ENCODE measurements at regions not wholly inside any gene's neighbourhood (a gene's known extent, or its start where the extent isn't known, plus 50 kb on each side); places are given as distances from the start of the nearest gene placed in this dataset.

DNA sequence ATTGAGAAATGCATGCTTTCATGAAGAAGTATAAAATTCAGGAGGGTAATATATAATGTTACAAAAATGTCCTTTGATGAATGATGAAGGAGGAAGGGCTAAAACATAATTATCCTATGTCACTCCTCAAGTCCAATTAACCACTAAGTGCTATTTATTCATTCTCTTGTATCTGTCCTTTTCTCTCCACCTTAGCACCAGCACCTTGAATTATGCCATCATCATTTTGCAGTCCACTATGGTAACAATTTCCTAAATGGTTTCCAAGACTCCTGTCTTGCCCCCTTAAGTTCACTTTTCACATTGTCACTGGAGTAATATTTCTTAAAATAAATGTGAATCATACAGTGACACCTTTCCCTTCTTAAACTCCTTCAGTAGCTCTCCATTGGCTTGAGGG is 756.3 kb downstream of the STPG2 start:
- Histone ChIP-seq H3K4me3 (no peak overlapping the region), H3K4me1 (no peaks in the 10 kb centered on the region), H3K36me3 (no peaks in the 10 kb centered on the region), H3K27ac (no peak overlapping the region), H3K27me3 (no peaks in the 10 kb centered on the region), H3K9me3 (no peaks in the 10 kb centered on the region)
- intact Hi-C loops (cut with DNase I; ENCODE audit: low total_unique reads): no loop called here
- TF ChIP-seq EP300 (IDR thresholded peaks at IDR 0.05; ENCODE audit: low read depth) (no peak), CTCF (IDR thresholded peaks at IDR 0.05) (no peak), POLR2AphosphoS5 (IDR thresholded peaks at IDR 0.05) (no peak), POLR2A (IDR thresholded peaks at IDR 0.05) (no peak)
- no peak for DNase-seq
- in situ Hi-C loops (cut with MboI; ENCODE audit: low pct_ligation_motif_present in 1 of 4, low pct_unique_long_range_greater_than_20kb in 1 of 4, low sequenced_read_pairs in 3 of 4): no loop called here

GRCh38 chr4:97394653-97395052 is 748.6 kb downstream of the STPG2 start:
- H3K9me3 ChIP-seq: no peaks in the 10 kb centered on the region
- no peaks in the 10 kb centered on the region for H3K27me3 ChIP-seq
- no peak for DNase-seq
- no peak overlapping the region for H3K27ac ChIP-seq
- in situ Hi-C loops (cut with MboI; ENCODE audit: low pct_ligation_motif_present in 1 of 4, low pct_unique_long_range_greater_than_20kb in 1 of 4, low sequenced_read_pairs in 3 of 4) (no loop called here), intact Hi-C loops (cut with DNase I; ENCODE audit: low total_unique reads) (no loop called here)
- no peaks in the 10 kb centered on the region for H3K36me3 ChIP-seq
- no peak overlapping the region for H3K4me3 ChIP-seq
- WGBS, 2 donors (ENCODE audit: low coverage in 1 of 2): 49 to 70% methylated on average over 1 of the region's 1 CpG
- TF ChIP-seq EP300 (IDR thresholded peaks at IDR 0.05; ENCODE audit: low read depth): no peak
- TF ChIP-seq POLR2A (IDR thresholded peaks at IDR 0.05): no peak
- no peak for TF ChIP-seq CTCF (IDR thresholded peaks at IDR 0.05)
- no peak for TF ChIP-seq POLR2AphosphoS5 (IDR thresholded peaks at IDR 0.05)
- no peaks in the 10 kb centered on the region for H3K4me1 ChIP-seq

DNA sequence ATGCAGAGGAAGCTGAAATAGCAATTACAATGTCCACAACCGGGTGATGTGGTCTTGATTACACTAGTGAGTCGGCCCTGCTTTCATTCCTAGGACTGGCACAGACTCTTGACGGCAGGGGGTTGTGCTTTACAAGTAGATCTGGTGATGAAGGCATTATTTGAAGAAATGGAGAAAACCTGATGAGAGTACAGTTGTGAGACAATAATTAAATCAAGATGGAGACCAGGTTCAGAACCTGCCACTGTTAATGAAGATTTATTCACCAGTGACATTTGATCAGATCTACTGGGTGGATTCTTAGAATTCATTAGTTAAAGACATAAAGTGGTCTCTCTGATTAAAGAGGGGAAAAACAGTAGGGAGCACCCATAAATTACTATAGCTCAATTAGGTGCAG is 747.2 kb downstream of the STPG2 start:
- no peak for DNase-seq
- Histone ChIP-seq H3K4me1 (no peaks in the 10 kb centered on the region), H3K27me3 (no peaks in the 10 kb centered on the region), H3K36me3 (no peaks in the 10 kb centered on the region), H3K9me3 (no peaks in the 10 kb centered on the region), H3K4me3 (no peak overlapping the region), H3K27ac (no peak overlapping the region)
- no peak for TF ChIP-seq POLR2AphosphoS5 (IDR thresholded peaks at IDR 0.05)
- intact Hi-C loops (cut with DNase I; ENCODE audit: low total_unique reads): no loop called here
- 40 to 56% methylated on average over 2 to 3 of the region's 3 CpGs for WGBS, 2 donors (ENCODE audit: low coverage in 1 of 2)
- in situ Hi-C loops (cut with MboI; ENCODE audit: low pct_ligation_motif_present in 1 of 4, low pct_unique_long_range_greater_than_20kb in 1 of 4, low sequenced_read_pairs in 3 of 4): no loop called here

DNA sequence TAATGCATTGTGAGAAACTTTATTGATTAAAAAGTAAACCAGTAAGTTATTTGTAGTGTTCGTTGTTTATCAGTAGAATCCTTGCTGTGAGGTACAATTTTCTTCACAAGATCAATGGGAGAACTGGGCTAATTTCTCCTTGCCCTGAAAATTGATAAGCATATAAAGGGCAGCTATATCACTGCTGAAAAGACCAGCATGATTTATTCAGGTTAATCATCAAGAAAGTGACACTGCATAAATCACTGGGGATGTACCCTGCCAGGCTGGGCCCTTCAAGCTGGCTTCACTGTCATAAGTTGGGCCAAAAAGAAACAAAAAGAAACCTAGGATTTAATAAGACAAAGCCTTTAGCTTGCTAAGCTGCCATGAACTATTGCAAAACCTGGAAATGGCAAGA is 746.7 kb downstream of the STPG2 start:
- in situ Hi-C loops (cut with MboI; ENCODE audit: low pct_ligation_motif_present in 1 of 4, low pct_unique_long_range_greater_than_20kb in 1 of 4, low sequenced_read_pairs in 3 of 4): no loop called here
- Histone ChIP-seq H3K27me3 (no peaks in the 10 kb centered on the region), H3K4me3 (no peak overlapping the region), H3K27ac (no peak overlapping the region), H3K36me3 (no peaks in the 10 kb centered on the region), H3K4me1 (no peaks in the 10 kb centered on the region), H3K9me3 (no peaks in the 10 kb centered on the region)
- intact Hi-C loops (cut with DNase I; ENCODE audit: low total_unique reads): no loop called here
- TF ChIP-seq POLR2AphosphoS5 (IDR thresholded peaks at IDR 0.05) (no peak), CTCF (IDR thresholded peaks at IDR 0.05) (no peak), POLR2A (IDR thresholded peaks at IDR 0.05) (no peak), EP300 (IDR thresholded peaks at IDR 0.05; ENCODE audit: low read depth) (no peak)
- WGBS, 2 donors (ENCODE audit: low coverage in 1 of 2): 71 to 100% methylated on average over 1 of the region's 1 CpG
- DNase-seq: no peak

GRCh38 chr4:97404876-97405523 is 738.3 kb downstream of the STPG2 start:
- H3K4me1 ChIP-seq: no peaks in the 10 kb centered on the region
- no peak overlapping the region for H3K4me3 ChIP-seq
- no peaks in the 10 kb centered on the region for H3K9me3 ChIP-seq
- DNase-seq: no peak
- 81 to 84% methylated on average over 5 of the region's 5 CpGs for WGBS, 2 donors (ENCODE audit: low coverage in 1 of 2)
- intact Hi-C loops (cut with DNase I; ENCODE audit: low total_unique reads): no loop called here
- no peak for TF ChIP-seq CTCF (IDR thresholded peaks at IDR 0.05)
- TF ChIP-seq POLR2A (IDR thresholded peaks at IDR 0.05): no peak
- no peak for TF ChIP-seq EP300 (IDR thresholded peaks at IDR 0.05; ENCODE audit: low read depth)
- no peak for TF ChIP-seq POLR2AphosphoS5 (IDR thresholded peaks at IDR 0.05)
- no peaks in the 10 kb centered on the region for H3K27me3 ChIP-seq
- H3K27ac ChIP-seq: no peak overlapping the region
- no peaks in the 10 kb centered on the region for H3K36me3 ChIP-seq
- in situ Hi-C loops (cut with MboI; ENCODE audit: low pct_ligation_motif_present in 1 of 4, low pct_unique_long_range_greater_than_20kb in 1 of 4, low sequenced_read_pairs in 3 of 4): no loop called here

Measured in transverse colon (tissue), 4 donors.